Left ventricle myocardium inferior (tissue), 1 donor: ENCODE measurements at regions not wholly inside any gene's neighbourhood (a gene's known extent, or its start where the extent isn't known, plus 50 kb on each side); places are given as distances from the start of the nearest gene placed in this dataset.

Experiments used
- DNase-seq: peaks from one replicate; pipeline ENCODE4 v3.0.0-alpha.2; 2020
- H3K27ac ChIP-seq: fragments of 200-600 bp; replicated peaks from 2 replicates; pipeline ENCODE4 v1.8.0; 2021
- H3K27me3 ChIP-seq: fragments of 200-600 bp; 2 replicates; pipeline ENCODE4 v1.8.0; 2021; ENCODE audit warnings: low read depth
- H3K36me3 ChIP-seq: fragments of 200-600 bp; 2 replicates; pipeline ENCODE4 v1.8.0; 2021
- H3K4me1 ChIP-seq: fragments of 200-600 bp; 2 replicates; pipeline ENCODE4 v1.8.0; 2021
- H3K4me3 ChIP-seq: fragments of 200-600 bp; 2 replicates; pipeline ENCODE4 v1.8.0; 2021; ENCODE audit warnings: mild to moderate bottlenecking, moderate library complexity
- H3K9me3 ChIP-seq: fragments of 200-600 bp; replicated peaks from 2 replicates; pipeline ENCODE4 v1.8.0; 2021
- CTCF ChIP-seq: fragments of 200-600 bp; IDR thresholded peaks from 2 replicates; pipeline ENCODE4 v1.8.0; 2021; ENCODE audit warnings: antibody characterized with exemption, mild to moderate bottlenecking, borderline replicate concordance
- intact Hi-C: fragments of 100-400 bp; cut with micrococcal nuclease; formaldehyde crosslinking; loops from one replicate; pipeline ENCODE4 v1.11.0; 2022
- donor health status: DM: no; HTN: yes; CAD: no; lungs with severe emphysema.

GRCh38 chr16:11447272-11447671 lies 102.0 kb downstream of the RMI2 start:
- no peaks in the 10 kb centered on the region for H3K36me3 ChIP-seq
- H3K27me3 ChIP-seq: no peaks in the 10 kb centered on the region
- intact Hi-C loops: no loop called here
- no peaks in the 10 kb centered on the region for H3K9me3 ChIP-seq
- no peak overlapping the region for H3K27ac ChIP-seq
- H3K4me1 ChIP-seq: no peaks in the 10 kb centered on the region
- TF ChIP-seq CTCF: no peak
- no peak overlapping the region for H3K4me3 ChIP-seq
- no peak for DNase-seq

- no peak for DNase-seq
- intact Hi-C loops: no loop called here
- H3K36me3 ChIP-seq: no peaks in the 10 kb centered on the region
- H3K9me3 ChIP-seq: no peaks in the 10 kb centered on the region
- no peaks in the 10 kb centered on the region for H3K27me3 ChIP-seq
- TF ChIP-seq CTCF: no peak
- H3K4me1 ChIP-seq: no peaks in the 10 kb centered on the region
- no peak overlapping the region for H3K27ac ChIP-seq
- H3K4me3 ChIP-seq: no peak overlapping the region
These were observed 102.6 kb downstream of the RMI2 start for GRCh38 chr16:11447836-11448235.

DNA sequence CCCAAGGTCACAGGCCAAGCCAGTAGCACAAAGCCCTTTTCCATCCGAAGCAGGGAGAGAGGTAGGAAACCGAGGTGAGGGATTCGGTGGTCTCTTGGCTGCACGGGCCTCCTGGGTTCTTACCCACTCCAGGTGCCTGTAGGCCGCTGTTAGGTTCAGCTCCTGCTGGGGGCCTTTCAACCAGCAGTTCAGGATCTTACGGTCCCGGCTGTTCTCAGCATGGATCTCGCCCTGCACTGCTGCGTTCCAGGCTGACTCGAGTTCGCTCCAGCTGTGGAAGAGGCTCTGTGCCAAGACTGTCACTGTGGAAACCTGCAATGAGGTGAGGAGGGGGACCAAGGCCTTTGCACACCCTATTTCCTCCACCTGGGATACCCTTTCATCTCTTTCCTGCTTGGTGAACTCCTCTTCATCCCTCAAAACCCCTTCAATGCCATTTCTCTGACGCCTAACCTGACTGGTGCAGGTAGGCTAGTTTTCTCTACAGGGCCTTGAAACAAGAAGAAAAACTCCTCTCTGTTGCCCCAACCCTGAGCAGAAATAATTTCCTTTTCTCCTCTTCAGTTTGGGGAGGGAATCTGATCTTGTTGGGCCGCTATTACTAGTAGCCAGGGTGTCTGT lies 103.6 kb downstream of the RMI2 start:
- no peak overlapping the region for H3K4me3 ChIP-seq
- H3K9me3 ChIP-seq: no peaks in the 10 kb centered on the region
- TF ChIP-seq CTCF: no peak
- intact Hi-C loops: no loop called here
- no peaks in the 10 kb centered on the region for H3K4me1 ChIP-seq
- H3K27ac ChIP-seq: no peak overlapping the region
- DNase-seq: no peak
- H3K36me3 ChIP-seq: no peaks in the 10 kb centered on the region
- no peaks in the 10 kb centered on the region for H3K27me3 ChIP-seq

GRCh38 chr16:11449716-11450115 lies 104.5 kb downstream of the RMI2 start:
- DNase-seq: no peak
- Histone ChIP-seq H3K36me3 (no peaks in the 10 kb centered on the region), H3K27ac (no peak overlapping the region), H3K4me3 (no peak overlapping the region), H3K4me1 (no peaks in the 10 kb centered on the region), H3K27me3 (no peaks in the 10 kb centered on the region), H3K9me3 (no peaks in the 10 kb centered on the region)
- no peak for TF ChIP-seq CTCF
- intact Hi-C loops: no loop called here

DNA sequence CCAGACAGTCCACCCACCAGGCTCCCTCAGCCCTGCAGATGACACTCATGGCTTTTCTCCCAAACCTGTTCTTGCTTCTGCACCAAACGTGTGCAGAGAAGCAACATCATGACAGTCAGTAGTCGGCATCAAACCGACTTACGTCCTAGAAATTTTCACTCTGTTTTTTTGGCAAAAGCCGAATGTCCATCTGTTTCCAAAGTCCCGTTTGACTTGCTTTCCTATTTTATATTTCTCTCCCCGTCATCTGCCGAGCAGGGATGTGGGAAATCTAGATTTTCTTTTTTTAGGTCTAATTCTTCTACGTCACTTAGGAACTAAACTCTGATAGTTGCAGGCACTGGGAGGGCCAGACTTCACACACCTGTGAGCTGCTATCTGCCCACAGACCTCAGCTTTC lies 104.9 kb downstream of the RMI2 start:
- H3K27ac ChIP-seq: no peak overlapping the region
- intact Hi-C loops: no loop called here
- H3K4me3 ChIP-seq: no peak overlapping the region
- H3K36me3 ChIP-seq: no peaks in the 10 kb centered on the region
- DNase-seq: no peak
- no peaks in the 10 kb centered on the region for H3K9me3 ChIP-seq
- TF ChIP-seq CTCF: no peak
- no peaks in the 10 kb centered on the region for H3K4me1 ChIP-seq
- no peaks in the 10 kb centered on the region for H3K27me3 ChIP-seq
